ENCODE measurements at regions not wholly inside any gene's neighbourhood (a gene's known extent, or its start where the extent isn't known, plus 50 kb on each side); places are given as distances from the start of the nearest gene placed in this dataset.

DNA sequence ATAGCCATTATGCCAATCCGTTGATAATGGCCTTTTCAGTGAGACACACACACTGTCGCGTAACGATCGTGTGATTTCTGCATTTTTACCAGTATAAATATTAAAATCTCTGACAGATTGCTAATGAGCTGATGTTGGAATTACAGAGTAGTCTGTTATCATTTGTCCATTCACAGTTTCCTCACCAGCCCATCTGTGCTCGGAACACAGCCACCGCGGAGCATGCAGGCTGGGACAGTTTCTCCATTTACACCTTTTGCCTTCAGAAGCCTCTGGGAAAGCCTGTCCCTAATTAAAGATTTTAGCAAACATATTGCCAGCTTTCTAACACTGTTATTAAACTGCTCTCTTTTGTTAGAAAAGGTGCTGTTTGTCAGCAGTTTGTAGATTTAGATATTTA lies 82.2 kb upstream of the BARHL2 start:
- TF ChIP-seq CTCF (IDR thresholded peaks at IDR 0.05; ENCODE audit: low read length) (no peak), EZH2 (optimal IDR thresholded peaks at IDR 0.05; ENCODE audit: low read depth, low read length) (no peak), EZH2phosphoT487 (IDR thresholded peaks at IDR 0.05; ENCODE audit: low read length) (no peak)
